ENCODE measurements at regions not wholly inside any gene's neighbourhood (a gene's known extent, or its start where the extent isn't known, plus 50 kb on each side); places are given as distances from the start of the nearest gene placed in this dataset.

DNA sequence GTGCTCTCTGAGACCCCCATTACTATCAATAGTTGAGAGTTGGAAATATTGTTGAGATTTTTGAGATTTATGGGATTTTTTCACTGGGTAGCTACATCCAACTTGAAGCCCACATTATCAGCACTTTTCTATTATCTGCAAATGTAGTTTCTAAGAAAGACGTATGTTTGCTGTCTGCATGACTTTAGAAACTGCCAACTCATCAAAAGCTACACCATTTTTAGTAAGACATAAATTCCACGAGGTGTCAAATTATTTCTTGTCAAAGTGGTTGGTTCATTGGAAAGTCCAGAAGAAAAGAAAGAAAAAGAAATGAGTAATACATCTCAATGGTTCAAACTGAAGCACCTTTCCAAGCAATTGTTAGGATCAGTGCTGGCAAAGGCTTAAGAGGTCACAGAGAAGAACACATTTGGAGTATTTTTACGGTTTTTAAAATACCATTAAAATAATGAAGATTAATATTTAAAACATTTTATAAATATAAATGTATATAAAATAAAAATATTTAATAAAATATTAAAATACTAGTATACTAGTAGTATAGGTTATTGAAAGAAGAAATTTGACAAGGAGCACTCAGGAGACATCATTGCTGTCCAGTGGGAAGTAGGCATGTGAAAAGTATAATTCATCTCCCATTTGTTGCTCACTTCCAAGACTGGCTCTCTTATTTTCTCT is 463.5 kb downstream of the TAFA4 start:
- intact Hi-C loops (cut with DNase I; ENCODE audit: low total_unique reads) = no loop called here
- H3K27ac ChIP-seq = no peak overlapping the region
- no peaks in the 10 kb centered on the region for H3K36me3 ChIP-seq
- no peaks in the 10 kb centered on the region for H3K4me1 ChIP-seq
- TF ChIP-seq POLR2A (IDR thresholded peaks at IDR 0.05) = no peak
- TF ChIP-seq, protein P1, sequence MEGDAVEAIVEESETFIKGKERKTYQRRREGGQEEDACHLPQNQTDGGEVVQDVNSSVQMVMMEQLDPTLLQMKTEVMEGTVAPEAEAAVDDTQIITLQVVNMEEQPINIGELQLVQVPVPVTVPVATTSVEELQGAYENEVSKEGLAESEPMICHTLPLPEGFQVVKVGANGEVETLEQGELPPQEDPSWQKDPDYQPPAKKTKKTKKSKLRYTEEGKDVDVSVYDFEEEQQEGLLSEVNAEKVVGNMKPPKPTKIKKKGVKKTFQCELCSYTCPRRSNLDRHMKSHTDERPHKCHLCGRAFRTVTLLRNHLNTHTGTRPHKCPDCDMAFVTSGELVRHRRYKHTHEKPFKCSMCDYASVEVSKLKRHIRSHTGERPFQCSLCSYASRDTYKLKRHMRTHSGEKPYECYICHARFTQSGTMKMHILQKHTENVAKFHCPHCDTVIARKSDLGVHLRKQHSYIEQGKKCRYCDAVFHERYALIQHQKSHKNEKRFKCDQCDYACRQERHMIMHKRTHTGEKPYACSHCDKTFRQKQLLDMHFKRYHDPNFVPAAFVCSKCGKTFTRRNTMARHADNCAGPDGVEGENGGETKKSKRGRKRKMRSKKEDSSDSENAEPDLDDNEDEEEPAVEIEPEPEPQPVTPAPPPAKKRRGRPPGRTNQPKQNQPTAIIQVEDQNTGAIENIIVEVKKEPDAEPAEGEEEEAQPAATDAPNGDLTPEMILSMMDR (IDR thresholded peaks at IDR 0.05) = no peak
- no peaks in the 10 kb centered on the region for H3K27me3 ChIP-seq
- H3K9me3 ChIP-seq = no peaks in the 10 kb centered on the region
- H3K4me3 ChIP-seq = no peak overlapping the region
- DNase-seq = no peak

DNA sequence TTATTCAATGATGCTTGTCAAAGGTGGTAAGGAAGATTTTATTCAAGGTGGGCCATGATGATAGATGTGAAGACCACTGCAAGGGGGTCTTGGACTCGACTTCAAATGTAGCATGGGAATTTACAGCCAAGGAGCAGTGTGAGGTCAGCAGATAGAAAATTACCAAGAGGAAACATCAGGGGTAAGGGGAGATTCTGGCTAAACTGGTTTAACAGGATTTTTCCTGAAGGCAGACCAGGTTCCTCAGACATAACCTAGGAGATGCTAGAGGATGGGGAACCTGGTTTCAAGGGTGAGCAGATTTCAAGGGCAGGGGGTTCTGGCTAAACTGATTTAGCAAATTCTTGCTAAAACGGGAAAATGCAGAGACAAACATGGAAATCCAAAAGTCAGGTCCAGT is 464.9 kb downstream of the TAFA4 start:
- Histone ChIP-seq H3K9me3 (no peaks in the 10 kb centered on the region), H3K36me3 (no peaks in the 10 kb centered on the region), H3K27me3 (no peaks in the 10 kb centered on the region), H3K4me1 (no peaks in the 10 kb centered on the region), H3K27ac (no peak overlapping the region), H3K4me3 (no peak overlapping the region)
- no peak for DNase-seq
- TF ChIP-seq, protein P1 (IDR thresholded peaks at IDR 0.05) = no peak
- no peak for TF ChIP-seq POLR2A (IDR thresholded peaks at IDR 0.05)
- intact Hi-C loops (cut with DNase I; ENCODE audit: low total_unique reads) = no loop called here

DNA sequence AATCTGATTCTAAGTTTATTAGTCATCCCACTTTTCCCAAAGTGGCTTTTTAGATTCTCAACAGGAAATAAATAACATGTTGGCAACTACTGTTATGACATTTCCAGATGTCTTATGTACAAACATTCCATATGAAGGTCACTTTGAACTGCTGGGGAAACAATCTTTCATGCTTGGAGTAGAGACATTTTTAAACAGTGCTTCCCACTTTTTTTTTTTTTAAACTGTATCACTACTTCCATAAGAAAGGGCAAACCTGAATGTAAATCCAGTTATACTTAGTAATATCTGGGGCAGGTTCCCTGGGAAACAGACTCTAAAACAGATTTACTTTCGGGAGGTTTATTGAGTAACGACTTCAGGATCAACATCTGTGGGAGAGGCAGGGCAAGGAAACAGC is 473.8 kb downstream of the TAFA4 start:
- no peak for TF ChIP-seq POLR2A (IDR thresholded peaks at IDR 0.05)
- TF ChIP-seq, protein P1 (IDR thresholded peaks at IDR 0.05) = no peak
- no peaks in the 10 kb centered on the region for H3K27me3 ChIP-seq
- DNase-seq = no peak
- H3K27ac ChIP-seq = no peak overlapping the region
- no peaks in the 10 kb centered on the region for H3K4me1 ChIP-seq
- H3K4me3 ChIP-seq = no peak overlapping the region
- H3K9me3 ChIP-seq = peaks cover 0 to 5% of the 10 kb centered on the region in 2 donors
- intact Hi-C loops (cut with DNase I; ENCODE audit: low total_unique reads) = no loop called here
- H3K36me3 ChIP-seq = no peaks in the 10 kb centered on the region

DNA sequence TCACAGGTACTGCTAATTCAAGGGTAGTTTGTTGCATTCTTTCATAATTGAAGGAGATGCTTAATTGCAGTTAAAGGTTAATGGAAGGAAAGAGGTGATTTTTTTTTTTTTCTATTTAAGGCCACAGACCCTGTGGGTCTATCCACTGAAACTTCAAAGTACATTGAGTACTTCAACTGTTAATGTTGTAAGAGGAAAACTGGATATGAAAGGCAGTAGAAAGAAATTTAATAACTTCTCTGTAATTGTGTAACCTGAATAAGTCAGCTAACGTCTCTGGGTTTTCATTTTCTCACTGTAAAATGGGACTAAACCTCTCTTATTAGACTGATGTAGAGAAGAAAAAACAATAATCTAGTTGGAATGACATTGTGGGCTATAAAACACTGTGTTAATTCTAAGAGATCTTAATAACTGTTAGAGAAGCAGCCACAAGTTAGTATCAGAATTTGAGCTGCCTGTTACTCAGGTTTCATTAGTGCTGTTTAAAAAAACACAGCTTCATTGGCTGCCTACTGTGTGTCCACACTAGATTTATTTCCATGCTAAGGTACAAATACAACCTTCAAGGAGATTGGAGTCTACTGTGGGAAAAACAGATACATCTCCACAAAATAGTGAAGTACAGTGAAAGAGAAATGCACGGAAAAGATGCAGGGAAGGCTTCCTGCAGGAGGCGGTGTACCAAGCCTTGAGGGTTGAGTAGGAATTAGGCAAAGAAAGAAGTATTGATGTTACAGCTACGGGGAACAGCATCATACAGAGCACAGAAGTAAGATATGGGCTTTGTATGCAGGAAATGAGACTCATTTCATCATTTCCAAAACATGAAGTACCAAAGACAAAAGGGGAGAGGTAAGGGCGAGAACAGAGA is 483.6 kb downstream of the TAFA4 start:
- intact Hi-C loops (cut with DNase I; ENCODE audit: low total_unique reads) = no loop called here
- Histone ChIP-seq H3K27ac (no peak overlapping the region), H3K27me3 (no peaks in the 10 kb centered on the region), H3K9me3 (no peaks in the 10 kb centered on the region), H3K4me1 (no peaks in the 10 kb centered on the region), H3K4me3 (no peak overlapping the region), H3K36me3 (no peaks in the 10 kb centered on the region)
- no peak for TF ChIP-seq POLR2A (IDR thresholded peaks at IDR 0.05)
- TF ChIP-seq, protein P1 (IDR thresholded peaks at IDR 0.05) = no peak
- no peak for DNase-seq

DNA sequence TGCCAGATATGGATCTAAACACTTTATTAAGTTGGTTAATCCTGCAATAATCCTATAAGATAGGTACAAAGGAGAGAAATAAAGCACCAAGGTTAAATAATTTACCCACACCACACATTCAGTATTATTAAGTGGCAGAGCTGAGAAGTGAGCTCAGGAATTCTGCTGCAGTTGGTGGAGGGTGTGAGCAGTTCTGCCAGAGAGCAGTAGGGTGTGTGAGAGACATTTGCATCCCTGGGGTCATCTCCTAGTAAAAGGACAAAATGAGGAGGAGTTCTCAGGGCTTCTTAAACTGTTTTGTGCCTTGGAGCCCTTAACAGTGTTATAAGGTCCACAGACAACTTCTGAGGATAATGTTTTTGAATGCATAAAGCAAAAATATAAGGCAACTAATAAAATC is 484.5 kb downstream of the TAFA4 start:
- TF ChIP-seq POLR2A (IDR thresholded peaks at IDR 0.05) = no peak
- TF ChIP-seq, protein P1 (IDR thresholded peaks at IDR 0.05) = no peak
- Histone ChIP-seq H3K9me3 (no peaks in the 10 kb centered on the region), H3K4me3 (no peak overlapping the region), H3K27me3 (no peaks in the 10 kb centered on the region), H3K36me3 (no peaks in the 10 kb centered on the region), H3K27ac (no peak overlapping the region), H3K4me1 (no peaks in the 10 kb centered on the region)
- intact Hi-C loops (cut with DNase I; ENCODE audit: low total_unique reads) = no loop called here
- no peak for DNase-seq
